Fibroblast of skin of scalp (primary cell): ENCODE measurements at regions not wholly inside any gene's neighbourhood (a gene's known extent, or its start where the extent isn't known, plus 50 kb on each side); places are given as distances from the start of the nearest gene placed in this dataset.
A peak's percentile ranks its signal among the peaks of the same experiment; 100 is the strongest.

Experiments
- DNase-seq: peaks from one replicate; pipeline ENCODE4 v3.0.0-alpha.2; 2013

- no peak for DNase-seq
Measured at GRCh38 chr16:82236415-82236814, 66.4 kb upstream of the MPHOSPH6 start.

DNA sequence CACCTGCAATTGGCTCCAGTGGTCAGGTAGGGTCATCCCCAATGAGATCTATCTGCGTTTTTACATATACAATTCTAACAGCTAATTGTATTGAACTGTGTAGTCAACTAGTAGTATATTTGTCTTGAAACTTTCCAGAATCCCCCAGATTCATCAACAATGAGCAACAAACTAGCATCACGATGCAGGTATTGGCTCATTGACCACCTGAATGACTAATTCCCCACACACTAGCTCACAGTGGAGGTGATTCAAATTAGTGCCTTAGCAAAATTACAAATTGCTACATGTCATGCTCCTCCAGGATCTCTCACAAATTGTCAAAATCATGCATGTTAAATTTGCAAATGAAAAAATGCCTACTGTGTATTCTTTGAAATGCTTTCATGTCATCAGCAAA is 62.8 kb upstream of the MPHOSPH6 start:
- DNase-seq = no peak

GRCh38 chr16:82231008-82231787 is 61.2 kb upstream of the MPHOSPH6 start:
- DNase-seq = no peak

DNA sequence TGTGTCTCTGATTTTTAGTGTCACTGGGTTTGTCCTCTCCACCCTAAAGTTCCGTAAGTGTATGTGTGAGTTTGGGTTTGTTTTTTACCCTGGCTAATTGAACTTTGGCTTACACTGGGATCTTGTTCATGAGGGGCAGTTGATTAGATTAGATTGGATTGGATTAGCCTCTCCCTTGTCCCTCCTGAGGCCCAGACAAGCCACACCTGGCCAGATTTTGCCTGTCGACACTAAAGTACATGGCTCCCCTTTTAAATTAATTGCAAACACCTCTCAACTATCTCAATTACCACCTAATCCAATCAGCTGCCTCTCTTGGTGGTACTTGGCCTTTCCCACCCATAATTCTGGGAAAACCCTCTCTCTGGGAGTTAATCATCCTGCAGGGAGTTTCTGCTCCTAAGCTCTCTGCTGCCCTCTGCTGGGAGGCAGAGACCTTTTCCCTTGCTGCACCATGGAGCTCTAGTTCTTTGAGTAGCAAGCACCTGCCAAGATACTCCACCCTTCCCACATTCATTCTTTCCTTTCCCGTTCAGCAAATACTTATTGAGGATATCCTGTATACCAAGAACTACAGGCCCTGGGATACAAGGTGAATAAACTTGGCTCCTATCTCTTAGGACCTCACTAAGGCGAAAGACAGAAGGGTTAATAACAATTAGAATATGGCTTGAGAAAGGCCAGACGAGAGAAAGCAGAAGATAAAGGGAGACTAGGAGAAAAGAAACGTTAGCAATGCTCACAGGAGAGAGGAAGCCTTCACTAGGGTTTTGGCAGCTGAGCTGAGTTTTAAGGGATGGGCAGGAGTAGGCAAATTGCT is 60.0 kb upstream of the MPHOSPH6 start:
- peak; percentile 69 for DNase-seq

- no peak for DNase-seq
Measured at GRCh38 chr16:82226327-82226726, 56.3 kb upstream of the MPHOSPH6 start.

- DNase-seq = no peak
Measured at GRCh38 chr16:82224821-82225220, 54.8 kb upstream of the MPHOSPH6 start.

DNA sequence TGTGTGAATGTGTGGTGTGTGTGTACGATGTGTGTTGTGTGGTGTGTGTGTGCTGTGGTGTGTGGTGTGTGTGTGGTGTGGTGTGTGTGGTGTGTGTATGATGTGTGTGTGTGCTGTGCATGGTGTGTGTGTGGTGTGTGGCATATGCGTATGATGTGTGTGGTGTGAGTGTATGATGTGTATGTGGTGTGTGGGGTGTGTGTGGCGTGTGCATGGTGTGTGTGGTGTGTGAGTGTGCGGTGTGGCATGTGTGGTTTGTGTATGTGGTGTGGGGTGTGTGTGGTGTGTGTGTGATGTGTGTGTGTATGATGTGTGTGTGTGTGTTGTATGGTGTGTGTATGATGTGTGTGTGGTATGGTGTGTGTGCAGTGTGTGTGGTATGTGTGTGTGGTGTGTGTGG is 50.5 kb upstream of the MPHOSPH6 start:
- no peak for DNase-seq
